GM12892 (cell line): ENCODE measurements at regions not wholly inside any gene's neighbourhood (a gene's known extent, or its start where the extent isn't known, plus 50 kb on each side); places are given as distances from the start of the nearest gene placed in this dataset.

Source experiments
- DNase-seq: peaks from one replicate; pipeline ENCODE4 v3.0.0; 2011; ENCODE audit not compliant: insufficient read length
- FAIRE-seq: peaks from 2 replicates; lab custom pipeline; 2011; peaks lifted over from hg19 to GRCh38; lab: Jason Lieb, UNC
- POLR2A ChIP-seq: IDR thresholded peaks from 2 replicates; pipeline ENCODE4 v1.6.1; 2011; ENCODE audit warnings: low read depth, low read length, control low read depth
- POLR2AphosphoS5 ChIP-seq: IDR thresholded peaks from 2 replicates; pipeline ENCODE4 v1.6.1; 2011; ENCODE audit warnings: low read depth, low read length, control low read depth
- TAF1 ChIP-seq: IDR thresholded peaks from 2 replicates; pipeline ENCODE4 v1.6.1; 2011; ENCODE audit warnings: low read depth, mild to moderate bottlenecking, control low read depth, low read length, borderline replicate concordance

DNA sequence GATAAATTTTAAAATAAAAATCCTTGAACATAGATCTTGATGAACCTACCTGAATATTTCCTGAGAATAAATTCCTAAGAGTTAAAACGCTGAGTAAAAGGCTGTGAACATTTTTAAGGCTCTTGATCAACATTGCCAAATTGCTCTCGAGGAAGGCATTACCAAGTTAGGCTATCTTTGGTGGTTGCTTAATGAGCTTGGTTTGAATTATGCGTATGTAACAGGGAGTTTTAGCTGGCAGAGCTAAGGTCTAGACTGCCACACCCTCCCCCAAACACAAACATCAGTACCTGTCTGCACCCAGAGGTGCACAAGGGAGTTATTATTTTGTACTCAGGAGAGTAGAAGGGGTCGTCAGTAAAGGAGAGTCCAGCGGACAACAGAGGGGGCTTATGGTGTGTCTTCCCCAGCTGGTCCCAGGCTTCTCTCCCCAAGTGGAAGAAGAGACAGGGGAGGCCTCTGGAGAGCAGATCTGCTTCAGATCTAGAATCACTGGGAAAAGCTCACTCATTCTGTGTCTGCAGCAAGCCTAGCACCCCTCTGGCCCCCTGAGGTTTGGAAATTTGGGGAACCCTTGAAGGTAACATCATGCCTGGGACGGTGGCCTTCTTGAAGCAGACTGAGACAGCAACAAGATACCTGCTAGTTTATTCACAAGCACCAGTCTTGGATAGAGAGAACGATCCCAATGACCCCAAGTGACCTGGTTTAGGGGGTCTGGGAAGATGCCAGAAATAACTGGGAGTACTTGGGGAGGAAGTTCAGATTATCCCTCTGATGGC, 197.2 kb upstream of the ID2 start:
- TF ChIP-seq POLR2A = no peak
- TF ChIP-seq POLR2AphosphoS5 = no peak
- TF ChIP-seq TAF1 = no peak

DNA sequence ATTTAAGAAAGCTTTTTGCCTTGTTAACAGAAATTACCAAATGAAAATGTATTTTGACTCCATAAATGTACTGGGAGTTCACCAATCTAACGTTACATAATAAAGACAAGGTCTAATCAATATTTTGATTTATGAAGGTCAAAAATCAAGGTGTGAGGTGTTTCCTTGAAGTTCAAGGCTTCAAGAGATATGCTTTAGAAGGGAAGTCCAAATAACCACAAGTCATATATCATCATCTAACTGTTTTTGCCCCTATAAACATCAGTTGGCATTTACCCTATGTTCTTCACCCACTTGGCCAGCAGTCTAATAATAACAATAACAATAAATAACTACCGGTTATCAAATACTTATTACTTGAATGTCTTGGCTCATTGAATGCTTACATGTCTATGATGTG, 196.1 kb upstream of the ID2 start:
- FAIRE-seq (no peak), DNase-seq (no peak)
- TF ChIP-seq POLR2AphosphoS5 = no peak
- TF ChIP-seq TAF1 = no peak
- TF ChIP-seq POLR2A = no peak

More for the DNA sequence above, 197.2 kb upstream of the ID2 start:
- FAIRE-seq (no peak), DNase-seq (no peak)

DNA sequence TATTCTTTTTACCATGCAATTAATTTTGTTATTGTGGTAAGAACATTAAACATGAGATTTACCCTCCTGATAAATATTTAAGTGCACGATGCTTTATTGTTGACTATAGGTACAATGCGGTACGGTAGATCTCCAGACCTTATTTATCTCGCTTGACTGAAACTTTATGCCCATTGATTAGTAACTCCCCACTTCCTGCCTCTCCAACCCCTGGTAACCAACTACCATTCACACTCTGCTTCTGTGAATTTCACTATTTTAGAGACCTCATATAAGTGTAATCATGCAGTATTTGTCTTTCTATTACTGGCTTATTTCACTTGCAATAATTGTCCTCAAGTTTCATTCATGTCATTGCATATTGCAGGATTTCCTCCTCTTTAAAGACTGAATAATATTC, 195.7 kb upstream of the ID2 start:
- DNase-seq = no peak
- peak; percentile 17 for FAIRE-seq

DNA sequence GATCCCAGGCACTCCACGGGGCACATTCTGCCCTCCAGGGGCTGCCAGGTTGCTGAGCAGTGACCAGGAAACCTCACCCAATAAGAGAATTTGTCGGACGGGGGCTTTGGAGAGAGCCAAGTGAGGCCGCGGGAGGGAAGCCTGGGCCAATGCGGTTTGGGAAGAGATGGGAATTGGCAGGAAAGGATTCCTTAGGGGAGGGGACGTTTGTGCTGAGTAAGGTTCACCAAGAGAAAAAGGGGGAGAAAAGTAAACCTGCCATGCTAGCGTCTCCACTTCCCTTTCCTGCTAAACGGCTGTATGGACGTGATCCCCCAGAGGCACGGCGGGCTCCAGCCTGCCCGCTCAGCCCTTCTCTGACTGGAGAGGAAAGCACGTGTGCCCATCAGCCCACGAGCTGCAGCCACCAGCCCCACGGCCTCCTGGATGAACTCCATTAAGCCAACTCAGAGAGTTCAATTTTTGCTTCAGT, 194.4 kb upstream of the ID2 start:
- no peak for TF ChIP-seq POLR2AphosphoS5
- no peak for TF ChIP-seq TAF1
- no peak for TF ChIP-seq POLR2A
- FAIRE-seq (no peak), DNase-seq (no peak)

More for the DNA sequence above, 195.7 kb upstream of the ID2 start:
- TF ChIP-seq POLR2AphosphoS5 = no peak
- no peak for TF ChIP-seq TAF1
- no peak for TF ChIP-seq POLR2A

DNA sequence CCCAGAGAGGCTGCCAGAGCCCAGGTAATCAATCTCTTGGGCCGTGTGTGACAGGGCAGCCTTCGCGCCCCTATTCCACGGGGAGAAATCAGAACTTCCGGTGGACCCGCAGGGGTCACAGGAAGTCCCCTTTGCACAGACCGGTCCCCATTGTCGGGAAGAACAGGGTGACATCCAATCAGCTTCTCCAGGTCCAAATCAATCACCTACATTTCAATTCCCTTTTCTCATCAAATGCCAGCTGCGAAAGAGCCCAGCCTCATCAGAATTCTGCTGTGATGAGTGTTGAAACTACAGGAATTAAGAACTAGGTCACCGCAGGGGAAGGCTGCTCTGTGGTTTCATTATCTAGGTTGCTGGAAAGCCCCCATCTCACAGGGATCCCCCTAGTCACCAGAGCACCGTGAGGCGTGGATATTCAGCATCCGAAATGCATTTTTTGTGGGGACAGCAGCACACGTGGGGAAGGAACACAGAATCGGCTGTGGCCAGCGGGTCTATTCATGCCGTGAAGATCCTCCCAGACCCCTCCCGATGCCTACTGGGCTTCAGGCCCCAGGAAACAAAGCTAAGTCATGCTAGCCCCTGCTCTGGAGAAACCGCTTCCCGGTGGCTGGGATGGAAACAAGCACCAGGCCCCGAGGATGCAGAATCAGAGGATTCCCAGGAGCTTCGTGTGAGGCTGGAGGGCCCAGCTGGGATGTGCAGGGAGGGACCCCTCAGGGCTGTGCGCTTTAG, 193.7 kb upstream of the ID2 start:
- peak; percentile 66 for DNase-seq
- TF ChIP-seq TAF1 (0 out of 2 replicates have a peak, but pooled peaks have one; percentile 19), POLR2A (no peak)
- peak; percentile 93 for FAIRE-seq

DNA sequence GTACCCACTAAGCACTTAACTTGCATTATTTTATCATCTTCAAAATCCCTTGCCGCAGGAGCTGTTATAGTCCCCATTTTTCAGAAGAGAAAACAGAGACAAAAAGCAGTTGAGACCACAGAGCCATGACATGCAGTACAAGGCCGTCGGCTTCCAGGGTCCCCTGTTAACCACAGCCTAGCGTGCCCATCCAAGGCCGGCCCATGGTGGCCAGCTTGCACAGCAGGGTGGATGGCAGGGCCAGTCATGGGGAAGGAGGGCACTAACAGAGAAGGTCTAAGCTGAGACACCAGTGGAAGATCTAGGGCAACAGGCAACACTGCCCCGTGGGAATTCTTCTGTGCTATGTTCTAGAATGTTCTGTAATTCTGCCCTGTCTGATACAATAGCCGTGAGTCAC, 192.6 kb upstream of the ID2 start:
- TF ChIP-seq POLR2A = no peak
- no peak for TF ChIP-seq POLR2AphosphoS5
- TF ChIP-seq TAF1 = no peak
- DNase-seq (no peak), FAIRE-seq (no peak)

DNA sequence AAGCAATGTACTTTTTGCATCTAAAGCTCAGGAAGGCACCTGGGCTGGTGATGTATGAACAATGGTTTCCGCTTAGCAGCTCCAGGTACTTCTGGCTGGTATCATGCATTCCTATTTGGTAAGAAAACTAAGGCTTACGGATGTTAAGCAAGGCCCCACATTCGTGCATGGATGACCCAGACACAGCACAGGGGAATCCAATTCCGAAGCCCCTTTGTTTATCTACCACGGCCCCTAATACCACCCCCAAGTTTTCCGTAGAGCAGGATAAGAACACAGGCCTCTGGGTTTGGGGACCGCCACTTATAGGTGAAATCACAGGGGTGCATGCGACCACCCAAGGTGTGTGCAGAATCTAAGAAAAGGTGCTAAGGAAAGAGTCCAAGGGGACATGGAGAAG, 192.1 kb upstream of the ID2 start:
- DNase-seq = no peak
- no peak for TF ChIP-seq POLR2A
- no peak for TF ChIP-seq POLR2AphosphoS5
- no peak for TF ChIP-seq TAF1
- no peak for FAIRE-seq

DNA sequence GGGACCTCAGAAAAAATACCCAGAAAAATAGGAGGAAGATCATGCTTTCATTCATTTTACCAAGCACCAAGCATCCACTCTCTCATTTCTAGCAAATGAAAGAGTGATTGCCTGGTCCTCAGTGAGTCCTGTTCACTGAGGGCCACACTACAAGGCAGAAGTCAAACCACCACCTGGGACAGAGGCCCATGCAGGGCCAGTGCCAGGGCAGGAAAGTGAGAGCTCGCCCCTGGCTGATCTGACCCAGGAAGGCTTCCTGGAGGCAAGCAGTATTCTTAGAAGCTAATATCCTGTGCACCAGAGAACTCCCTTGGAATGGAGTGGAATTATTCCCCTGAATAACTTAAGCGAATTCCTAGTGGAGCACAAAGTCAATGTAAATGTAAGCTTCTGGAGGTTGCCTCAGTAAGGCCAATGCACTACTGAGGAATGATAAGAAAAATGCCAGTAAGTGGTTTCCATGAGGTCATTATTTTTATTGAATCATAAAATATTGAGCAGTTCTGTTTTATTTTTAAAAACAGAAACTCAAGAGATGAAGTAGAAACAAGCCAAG, 191.6 kb upstream of the ID2 start:
- no peak for FAIRE-seq
- no peak for DNase-seq

DNA sequence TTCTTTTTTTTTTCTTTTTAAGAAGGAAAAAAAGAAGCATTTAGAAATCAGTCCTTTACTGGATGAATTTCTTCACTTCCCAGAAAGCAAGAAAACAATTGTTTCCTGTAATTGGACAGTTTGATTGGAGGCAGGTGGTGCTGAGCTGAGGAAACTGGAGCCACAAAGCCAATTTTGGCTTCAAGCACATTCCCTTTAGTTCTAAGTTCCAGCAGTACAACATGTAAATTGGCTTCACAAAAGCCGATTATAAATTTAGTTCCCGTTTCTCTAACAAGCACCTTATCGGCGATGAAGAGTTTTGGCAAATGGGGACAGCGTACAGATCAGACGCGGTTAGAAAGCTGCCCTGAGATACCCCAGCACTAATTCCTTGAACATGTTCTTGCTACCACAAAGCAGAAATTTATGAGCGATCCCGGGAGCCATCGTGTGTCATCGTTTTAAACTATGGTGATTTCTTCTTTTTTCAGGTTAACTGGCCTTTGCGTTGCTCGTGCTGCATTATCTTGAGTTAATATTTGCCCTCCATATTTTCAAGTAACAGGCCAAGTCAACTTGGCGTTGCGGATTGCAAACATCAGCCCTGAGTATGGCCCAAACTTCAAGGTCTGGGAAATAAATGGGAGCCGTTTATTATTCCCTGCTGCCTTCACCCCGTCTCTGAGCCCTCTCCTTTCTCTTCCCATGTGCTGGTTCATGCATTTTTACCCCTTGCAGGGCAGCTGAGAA, 190.4 kb upstream of the ID2 start:
- FAIRE-seq = no peak
- TF ChIP-seq POLR2A = no peak
- no peak for TF ChIP-seq POLR2AphosphoS5
- no peak for TF ChIP-seq TAF1
- no peak for DNase-seq

More for the DNA sequence above, 191.6 kb upstream of the ID2 start:
- no peak for TF ChIP-seq POLR2A
- TF ChIP-seq POLR2AphosphoS5 = no peak
- TF ChIP-seq TAF1 = no peak

DNA sequence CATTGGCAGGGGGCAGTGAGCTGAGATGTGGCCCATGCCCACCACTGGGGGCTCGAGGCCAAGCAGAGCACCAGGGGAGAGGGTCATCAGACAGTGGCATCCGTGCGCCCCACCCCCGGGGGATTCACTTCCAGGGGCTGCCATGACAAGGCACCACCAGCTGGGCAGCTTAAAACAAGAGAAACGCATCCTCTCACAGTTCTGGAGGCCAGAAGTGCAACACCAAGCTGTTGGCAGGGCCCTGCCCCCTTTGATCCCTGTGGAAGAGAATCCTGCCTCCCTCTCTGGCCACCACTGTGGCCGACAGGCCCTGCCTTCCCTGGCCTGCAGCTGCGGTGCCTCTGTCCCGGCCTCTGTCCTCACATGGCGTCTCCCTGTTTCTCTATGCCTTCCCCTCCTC, 187.7 kb upstream of the ID2 start:
- no peak for DNase-seq
- no peak for FAIRE-seq
- TF ChIP-seq POLR2A (no peak), TAF1 (no peak), POLR2AphosphoS5 (no peak)

DNA sequence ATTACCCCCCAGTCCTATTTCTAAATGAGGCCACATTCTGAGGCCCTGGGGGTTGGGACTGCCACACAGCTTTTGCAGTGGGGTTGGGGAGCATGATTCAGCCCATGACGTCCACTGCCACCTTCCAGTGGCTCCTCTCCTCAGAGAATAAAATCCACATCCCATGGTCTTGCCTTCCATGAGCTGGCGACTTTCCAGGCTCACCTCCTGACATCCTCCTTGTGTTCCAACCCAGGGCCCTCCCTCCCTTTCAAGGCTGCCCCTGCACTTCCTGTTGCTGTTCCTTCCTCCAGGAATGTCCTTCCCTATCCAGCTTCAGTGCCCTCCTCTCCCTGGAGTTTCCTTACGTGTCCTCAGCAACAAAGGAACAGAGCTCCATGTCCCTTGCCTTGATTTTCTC, 187.3 kb upstream of the ID2 start:
- TF ChIP-seq TAF1 (no peak), POLR2A (no peak), POLR2AphosphoS5 (no peak)
- no peak for FAIRE-seq
- no peak for DNase-seq
